ENCODE measurements at regions not wholly inside any gene's neighbourhood (a gene's known extent, or its start where the extent isn't known, plus 50 kb on each side); places are given as distances from the start of the nearest gene placed in this dataset.
A peak's percentile ranks its signal among the peaks of the same experiment; 100 is the strongest.

DNA sequence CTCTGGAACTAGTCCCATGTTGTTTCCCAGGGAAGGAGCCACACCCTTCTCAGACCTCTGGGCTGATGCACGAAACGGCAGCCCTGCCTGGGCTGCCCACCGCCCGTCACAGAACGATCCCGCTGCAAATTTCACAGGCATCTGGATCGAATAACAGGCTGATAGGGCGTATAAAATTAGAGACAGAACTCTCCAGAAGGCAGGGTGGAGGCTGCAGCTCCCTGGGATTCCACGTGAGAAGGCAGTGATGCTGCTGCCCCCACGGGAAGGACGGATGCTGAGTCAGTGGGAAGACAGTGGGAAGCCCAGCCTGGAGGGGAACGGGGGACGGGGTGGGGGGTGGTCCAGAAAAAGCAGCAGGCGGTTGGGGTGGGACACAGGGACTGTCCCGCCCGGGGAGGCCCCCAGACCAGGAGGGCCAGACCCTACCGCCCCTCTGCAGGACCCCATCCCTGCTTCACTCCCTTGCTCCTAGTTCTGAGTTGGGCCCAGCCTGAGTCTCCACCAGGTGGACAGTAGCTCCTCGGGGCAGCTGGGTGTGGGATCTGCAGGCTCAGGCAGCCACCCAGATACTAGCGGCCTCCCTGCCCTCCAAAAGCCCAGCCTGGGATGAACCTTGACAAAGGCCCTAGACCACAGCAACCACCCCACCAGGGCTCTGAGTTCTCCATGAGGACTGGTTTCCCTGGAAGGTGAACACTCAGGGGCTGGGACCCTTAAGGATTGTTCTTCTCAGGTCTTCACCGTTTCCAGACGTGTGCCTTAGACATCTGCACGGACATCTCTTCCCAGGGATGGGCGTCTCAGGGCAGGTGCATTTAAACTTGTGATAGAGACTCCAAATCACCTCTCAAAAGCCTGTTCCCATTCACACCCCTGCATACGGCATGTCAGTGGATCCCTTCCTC is 117.8 kb downstream of the METRNL start:
- no peaks in the 10 kb centered on the region for H3K9me3 ChIP-seq
- H3K4me3 ChIP-seq (replicated peaks in 1 of 3) = no peak overlapping the region
- no peaks in the 10 kb centered on the region for H3K27me3 ChIP-seq
- 85 to 87% methylated on average over 18 to 23 of the region's 24 CpGs for WGBS, 2 donors
- H3K36me3 ChIP-seq = no peaks in the 10 kb centered on the region
- intact Hi-C loops (cut with DNase I) = no loop called here
- DNase-seq = peak in 1 of 2 donors; percentile 1
- H3K27ac ChIP-seq = peak overlapping the region in 1 of 3 donors; percentile 13
- TF ChIP-seq, protein P1, sequence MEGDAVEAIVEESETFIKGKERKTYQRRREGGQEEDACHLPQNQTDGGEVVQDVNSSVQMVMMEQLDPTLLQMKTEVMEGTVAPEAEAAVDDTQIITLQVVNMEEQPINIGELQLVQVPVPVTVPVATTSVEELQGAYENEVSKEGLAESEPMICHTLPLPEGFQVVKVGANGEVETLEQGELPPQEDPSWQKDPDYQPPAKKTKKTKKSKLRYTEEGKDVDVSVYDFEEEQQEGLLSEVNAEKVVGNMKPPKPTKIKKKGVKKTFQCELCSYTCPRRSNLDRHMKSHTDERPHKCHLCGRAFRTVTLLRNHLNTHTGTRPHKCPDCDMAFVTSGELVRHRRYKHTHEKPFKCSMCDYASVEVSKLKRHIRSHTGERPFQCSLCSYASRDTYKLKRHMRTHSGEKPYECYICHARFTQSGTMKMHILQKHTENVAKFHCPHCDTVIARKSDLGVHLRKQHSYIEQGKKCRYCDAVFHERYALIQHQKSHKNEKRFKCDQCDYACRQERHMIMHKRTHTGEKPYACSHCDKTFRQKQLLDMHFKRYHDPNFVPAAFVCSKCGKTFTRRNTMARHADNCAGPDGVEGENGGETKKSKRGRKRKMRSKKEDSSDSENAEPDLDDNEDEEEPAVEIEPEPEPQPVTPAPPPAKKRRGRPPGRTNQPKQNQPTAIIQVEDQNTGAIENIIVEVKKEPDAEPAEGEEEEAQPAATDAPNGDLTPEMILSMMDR (IDR thresholded peaks at IDR 0.05) = no peak
- no peak for TF ChIP-seq POLR2A (IDR thresholded peaks at IDR 0.05)
- H3K4me1 ChIP-seq = peaks cover 7 to 45% of the 10 kb centered on the region in 2 donors

- WGBS, 2 donors = 75 to 78% methylated on average over 18 to 25 of the region's 27 CpGs
- Histone ChIP-seq H3K36me3 (no peaks in the 10 kb centered on the region), H3K27me3 (no peaks in the 10 kb centered on the region), H3K27ac (peak overlapping the region; percentile 44 to 71 (median 57)), H3K4me1 (peaks cover 7 to 56% of the 10 kb centered on the region in 2 donors), H3K4me3 (replicated peaks in 1 of 3) (no peak overlapping the region), H3K9me3 (no peaks in the 10 kb centered on the region)
- TF ChIP-seq, protein P1 (IDR thresholded peaks at IDR 0.05) = no peak
- TF ChIP-seq POLR2A (IDR thresholded peaks at IDR 0.05) = no peak
- intact Hi-C loops (cut with DNase I) = no loop called here
- peak in 1 of 2 donors; percentile 1 for DNase-seq
These were observed 119.2 kb downstream of the METRNL start for GRCh38 chr17:83198366-83199341.

DNA sequence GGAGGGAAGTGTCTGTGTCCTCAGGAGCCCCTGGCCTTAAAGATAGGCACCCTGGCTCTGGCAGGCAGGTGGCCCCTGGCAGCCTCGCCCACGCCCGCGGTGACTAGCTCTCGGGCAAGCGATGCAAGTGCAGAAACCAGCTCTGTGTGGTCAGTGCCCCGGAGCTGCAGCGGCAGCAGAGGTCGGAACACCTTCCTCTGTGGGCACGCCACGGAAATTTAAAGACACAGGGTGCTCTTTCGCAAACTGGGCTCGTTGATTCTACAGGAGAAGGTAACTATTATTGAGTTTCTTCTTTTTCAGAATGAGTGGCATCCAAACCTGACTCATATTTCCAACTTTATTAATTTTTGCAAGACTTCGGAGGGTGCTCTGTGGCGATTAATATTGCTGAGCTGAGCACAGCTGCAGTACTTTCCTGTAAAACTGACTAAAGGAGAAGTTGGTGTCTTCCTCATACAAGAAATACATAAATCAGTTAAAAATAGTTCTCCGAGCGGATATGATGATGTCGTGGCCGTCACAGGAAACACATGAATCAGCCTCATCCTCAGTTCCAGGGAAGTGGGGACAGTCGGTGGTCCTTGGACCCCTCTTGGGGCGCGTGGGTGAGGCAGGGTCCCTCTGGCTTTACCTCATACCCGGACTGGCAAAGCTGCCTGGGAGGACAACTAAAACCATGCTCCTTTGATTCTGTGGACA is 120.2 kb downstream of the METRNL start:
- Histone ChIP-seq H3K9me3 (no peaks in the 10 kb centered on the region), H3K36me3 (no peaks in the 10 kb centered on the region), H3K27ac (peak overlapping the region; percentile 44 to 71 (median 60)), H3K27me3 (no peaks in the 10 kb centered on the region), H3K4me3 (replicated peaks in 1 of 3) (no peak overlapping the region), H3K4me1 (peaks cover 7 to 64% of the 10 kb centered on the region in 2 donors)
- no peak for TF ChIP-seq POLR2A (IDR thresholded peaks at IDR 0.05)
- TF ChIP-seq, protein P1 (IDR thresholded peaks at IDR 0.05) = no peak
- WGBS, 2 donors = 77 to 79% methylated on average over 23 of the region's 23 CpGs
- peak in 1 of 2 donors; percentile 17 for DNase-seq
- intact Hi-C loops (cut with DNase I) = no loop called here

GRCh38 chr17:83200231-83200699 is 120.9 kb downstream of the METRNL start:
- intact Hi-C loops (cut with DNase I) = no loop called here
- no peak overlapping the region for H3K4me3 ChIP-seq (replicated peaks in 1 of 3)
- TF ChIP-seq POLR2A (IDR thresholded peaks at IDR 0.05) = no peak
- TF ChIP-seq, protein P1 (IDR thresholded peaks at IDR 0.05) = no peak
- peak; percentile 33 to 43 for DNase-seq
- 60 to 75% methylated on average over 9 to 21 of the region's 21 CpGs for WGBS, 2 donors
- no peaks in the 10 kb centered on the region for H3K27me3 ChIP-seq
- H3K36me3 ChIP-seq = no peaks in the 10 kb centered on the region
- peaks cover 7 to 58% of the 10 kb centered on the region in 2 donors for H3K4me1 ChIP-seq
- H3K9me3 ChIP-seq = no peaks in the 10 kb centered on the region
- peak overlapping the region; percentile 39 to 71 (median 60) for H3K27ac ChIP-seq
